ENCODE measurements at regions not wholly inside any gene's neighbourhood (a gene's known extent, or its start where the extent isn't known, plus 50 kb on each side); places are given as distances from the start of the nearest gene placed in this dataset.
"Not testable (repeated sequence)": the region's sequence is repeated elsewhere in the genome, so short reads cannot be mapped to it uniquely, and the experiment has no call there.

DNA sequence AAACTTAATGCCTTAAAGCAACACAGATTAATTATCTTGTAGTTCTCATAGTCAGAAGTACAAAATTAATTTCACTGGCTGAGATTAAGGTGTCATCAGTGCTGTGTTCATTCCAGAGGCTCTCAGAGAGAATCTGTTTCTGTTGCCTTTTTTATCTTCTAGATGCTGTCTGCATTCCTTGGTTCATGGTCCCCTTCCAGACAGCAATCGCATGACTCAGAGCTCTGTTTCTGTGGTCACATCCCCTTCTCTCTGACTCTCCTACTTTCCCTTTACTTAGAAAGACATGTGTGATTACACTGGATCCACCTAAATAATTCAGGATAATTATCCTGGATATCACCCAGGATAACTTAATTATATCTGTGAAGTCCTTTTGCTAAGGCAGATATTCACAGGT, 148.6 kb downstream of the MAIP1 start:
- no peak for DNase-seq

DNA sequence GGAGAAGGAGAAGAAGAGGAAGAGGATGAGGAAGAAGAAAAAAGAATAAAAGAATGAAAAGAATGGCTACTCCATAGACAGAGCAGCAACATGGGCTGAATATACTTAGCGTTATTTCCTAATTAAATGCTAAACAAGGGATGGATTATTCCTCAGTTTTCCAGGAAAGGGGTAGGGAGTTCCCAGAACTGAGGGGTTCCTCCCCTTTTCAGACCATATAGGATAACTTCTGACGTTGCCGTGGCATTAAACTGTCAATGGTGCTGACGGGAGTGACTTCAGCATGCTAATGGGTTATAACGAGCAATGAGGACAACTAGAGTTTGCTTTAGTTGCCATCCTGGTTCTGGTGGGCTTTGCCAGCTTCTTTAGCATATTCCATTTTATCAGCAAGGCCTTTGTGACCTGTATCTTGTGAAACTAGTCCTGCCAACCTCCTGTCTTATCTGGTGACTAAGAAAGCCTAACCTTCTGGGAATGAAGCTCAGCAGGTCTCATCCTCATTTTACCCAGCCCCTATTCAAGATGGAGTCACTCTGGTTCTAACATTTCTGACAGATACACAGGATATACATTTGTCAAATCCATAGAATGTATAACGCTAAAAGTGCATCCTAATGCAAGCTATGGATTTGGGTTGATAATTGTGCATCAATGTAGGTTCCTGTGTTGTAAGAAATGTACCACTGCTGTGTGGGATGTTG, 152.3 kb downstream of the MAIP1 start:
- DNase-seq: no peak

DNA sequence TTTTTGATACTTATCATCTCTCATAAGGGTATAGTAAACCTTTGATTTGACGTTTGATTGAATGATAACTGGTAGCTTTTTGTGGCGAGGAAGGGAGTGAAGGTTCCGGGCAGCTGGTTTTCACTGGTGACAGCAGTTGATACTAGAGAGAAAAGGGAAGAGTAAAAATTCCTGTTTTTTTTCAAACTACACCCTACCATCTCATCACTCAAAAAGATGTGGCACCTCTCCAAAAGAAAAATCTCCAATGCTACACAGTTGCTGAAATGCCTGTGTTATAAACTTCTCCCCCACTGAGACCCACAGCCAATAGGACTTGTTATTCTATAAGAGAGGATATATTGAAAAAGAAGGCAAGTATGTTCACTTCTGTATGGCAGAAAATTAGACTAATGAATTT, 154.0 kb downstream of the MAIP1 start:
- no peak for DNase-seq

DNA sequence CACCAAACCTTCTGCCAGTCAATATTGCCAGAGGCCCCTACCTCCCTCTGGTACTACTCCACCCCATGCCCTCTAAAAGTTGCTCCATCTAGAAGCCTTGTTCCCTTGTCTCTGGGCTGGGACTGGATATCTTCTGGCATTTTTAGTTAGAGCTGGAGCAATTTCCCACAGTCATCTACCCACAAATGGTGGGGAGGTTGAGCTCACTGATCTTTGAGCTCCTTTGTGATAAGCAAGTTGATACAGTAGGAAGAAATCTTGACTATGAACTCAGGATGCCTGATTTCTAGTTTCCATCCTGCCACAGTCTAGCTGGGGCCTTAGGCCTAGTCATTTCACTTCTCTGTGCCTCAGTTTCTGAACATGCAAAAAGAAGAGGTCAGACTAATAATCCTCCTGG, 155.0 kb downstream of the MAIP1 start:
- no peak for DNase-seq

DNA sequence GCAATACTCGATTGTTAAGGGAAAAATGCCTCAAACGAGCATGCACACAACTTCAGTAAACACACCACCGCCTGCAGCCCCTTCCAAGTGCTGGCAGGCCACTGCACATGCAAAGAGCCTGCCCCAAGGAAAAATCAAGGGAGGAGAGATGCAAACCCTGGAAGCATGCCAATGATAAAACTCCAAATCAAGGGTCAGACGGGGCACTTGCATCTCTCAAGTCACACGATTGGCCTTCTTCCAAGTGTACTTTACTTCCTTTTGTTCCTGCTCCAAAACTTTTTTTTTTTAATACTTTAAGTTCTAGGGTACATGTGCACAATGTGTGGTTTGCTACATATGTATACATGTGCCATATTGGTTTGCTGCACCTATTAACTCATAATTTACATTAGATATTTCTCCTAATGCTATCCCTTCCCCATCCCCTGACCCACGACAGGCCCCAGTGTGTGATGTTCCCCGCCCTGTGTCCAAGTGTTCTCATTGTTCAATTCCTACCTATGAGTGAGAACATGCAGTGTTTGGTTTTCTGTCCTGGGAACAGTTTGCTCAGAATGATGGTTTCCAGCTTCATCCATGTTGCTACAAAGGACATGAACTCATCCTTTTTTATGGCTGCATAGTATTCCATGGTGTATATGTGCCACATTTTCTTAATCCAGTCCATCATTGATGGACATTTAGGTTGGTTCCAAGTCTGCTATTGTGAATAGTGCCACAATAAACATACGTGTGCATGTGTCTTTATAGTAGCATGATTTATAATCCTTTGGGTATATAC, 157.8 kb downstream of the MAIP1 start:
- DNase-seq: not testable (repeated sequence)

DNA sequence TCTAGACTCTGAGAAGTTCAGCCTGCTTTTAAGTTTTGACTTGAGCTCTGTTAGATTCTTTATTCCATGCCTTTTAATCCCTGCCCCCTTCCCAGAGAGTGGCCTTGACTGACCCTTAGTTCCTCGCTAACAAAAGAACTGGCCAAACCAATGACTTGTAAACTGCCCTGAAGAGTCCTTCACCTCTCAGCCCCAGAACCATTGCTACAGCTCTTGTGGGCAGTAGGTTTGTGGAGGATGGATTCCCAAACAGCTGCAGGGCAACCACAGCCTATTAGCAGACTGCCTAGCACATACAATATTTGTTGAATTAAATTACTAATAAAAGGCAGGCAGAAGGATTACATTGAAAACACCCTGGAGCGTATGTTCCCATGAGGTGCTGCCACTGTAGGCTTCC, 163.9 kb downstream of the MAIP1 start:
- DNase-seq: no peak

DNA sequence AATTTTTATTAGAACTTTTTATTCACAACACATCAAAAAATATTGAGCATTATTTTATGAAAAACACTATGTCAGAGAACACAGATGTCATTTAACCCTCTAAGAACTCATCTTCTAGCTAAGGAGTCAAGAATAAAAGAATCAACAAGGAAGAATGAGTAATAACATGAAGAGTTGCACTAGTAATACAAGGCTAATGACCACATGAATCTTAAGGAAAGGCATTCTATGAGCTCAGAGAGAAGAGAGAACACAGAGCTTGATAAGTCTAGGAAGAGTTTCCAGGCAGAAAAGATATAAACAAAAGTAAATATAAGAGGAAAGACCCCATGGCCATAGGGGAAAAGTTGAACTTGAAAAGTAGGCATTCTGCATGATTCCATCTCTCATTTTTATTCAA, 166.5 kb downstream of the MAIP1 start:
- DNase-seq: no peak

DNA sequence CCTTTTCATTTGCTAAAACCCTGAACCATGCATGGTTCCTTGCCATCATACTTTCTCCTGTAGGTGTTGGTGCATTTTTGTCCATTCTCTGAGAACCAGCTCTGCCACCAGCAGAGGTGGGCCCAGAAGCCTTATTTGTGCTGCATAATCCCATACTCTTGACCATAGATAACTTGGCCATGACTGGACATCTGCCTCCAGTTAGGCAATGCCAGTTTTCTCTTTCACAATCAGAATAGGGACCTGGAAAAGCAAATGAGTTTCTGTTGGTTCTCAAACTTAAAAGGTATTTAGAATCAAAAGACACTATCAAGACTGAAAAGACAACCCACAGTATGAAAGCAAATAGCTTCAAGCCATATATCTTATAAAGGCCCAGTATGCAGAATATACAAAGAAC, 167.3 kb downstream of the MAIP1 start:
- DNase-seq: no peak

DNA sequence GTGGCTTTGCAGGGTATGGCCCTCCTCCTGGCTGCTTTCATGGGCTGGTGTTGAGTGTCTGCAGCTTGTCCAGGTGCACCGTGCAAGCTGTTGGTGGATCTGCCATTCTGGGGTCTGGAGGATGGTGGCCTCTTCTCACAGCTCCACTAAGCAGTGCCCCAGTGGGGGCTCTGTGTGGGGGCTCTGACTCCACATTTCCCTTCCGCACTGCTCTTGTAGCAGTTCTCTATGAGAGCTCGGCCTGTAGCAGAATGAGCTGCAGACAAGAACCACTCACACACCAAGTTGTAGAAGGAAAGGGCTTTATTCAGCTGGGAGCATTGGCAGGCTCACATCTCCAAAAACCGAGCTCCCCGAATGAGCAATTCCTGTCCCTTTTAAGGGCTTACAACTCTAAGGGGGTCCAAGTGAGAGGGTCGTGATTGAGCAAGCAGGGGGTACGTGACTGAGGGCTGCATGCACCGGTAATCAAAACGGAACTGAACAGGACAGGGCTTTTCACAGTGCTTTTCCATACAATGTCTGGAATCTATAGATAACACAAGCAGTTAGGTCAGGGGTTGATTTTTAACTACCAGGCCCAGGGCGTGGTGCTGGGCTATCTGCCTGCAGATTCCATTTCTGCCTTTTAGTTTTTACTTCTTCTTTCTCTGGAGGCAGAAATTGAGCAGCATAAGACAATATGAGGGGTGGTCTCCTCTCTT, 169.4 kb downstream of the MAIP1 start:
- not testable (repeated sequence) for DNase-seq

DNA sequence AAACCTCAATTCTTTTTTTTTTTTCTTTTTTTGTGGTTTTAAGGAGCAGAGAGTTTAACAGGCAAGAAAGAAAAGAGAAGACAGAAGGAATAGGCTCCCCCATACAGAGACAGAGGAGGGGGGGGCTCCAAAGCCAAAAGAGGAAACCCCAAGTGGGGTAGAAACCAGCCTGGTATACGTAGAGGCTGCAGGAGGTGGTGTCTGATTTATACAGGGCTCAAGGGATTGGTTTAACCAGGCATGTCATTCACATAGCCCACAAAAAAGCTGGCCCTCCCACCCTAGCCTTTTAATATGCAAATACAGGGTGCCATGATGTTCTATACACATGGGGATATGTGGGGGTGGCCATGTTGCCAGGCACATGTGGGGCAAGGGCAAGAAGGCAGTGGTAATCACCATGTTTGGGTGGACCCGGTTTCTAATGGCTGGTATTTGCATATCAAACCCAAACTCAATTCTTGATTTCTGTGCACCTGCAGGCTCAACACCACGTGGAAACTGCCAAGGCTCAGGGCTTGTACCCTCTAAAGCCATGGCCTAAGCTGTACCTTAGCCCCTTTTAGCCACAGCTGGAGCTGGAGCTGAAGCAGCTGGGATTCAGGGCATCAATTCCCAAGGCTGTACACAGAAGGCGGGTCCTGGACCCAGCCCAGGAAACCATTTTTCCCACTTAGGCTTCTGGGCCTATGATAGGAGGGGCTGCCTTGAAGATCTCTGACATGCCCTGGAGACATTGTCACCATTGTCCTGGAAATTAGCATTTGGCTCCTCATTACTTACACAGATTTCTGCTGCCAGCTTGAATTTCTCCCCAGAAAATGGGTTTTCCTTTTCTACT, 170.3 kb downstream of the MAIP1 start:
- peak; percentile 20 for DNase-seq

DNA sequence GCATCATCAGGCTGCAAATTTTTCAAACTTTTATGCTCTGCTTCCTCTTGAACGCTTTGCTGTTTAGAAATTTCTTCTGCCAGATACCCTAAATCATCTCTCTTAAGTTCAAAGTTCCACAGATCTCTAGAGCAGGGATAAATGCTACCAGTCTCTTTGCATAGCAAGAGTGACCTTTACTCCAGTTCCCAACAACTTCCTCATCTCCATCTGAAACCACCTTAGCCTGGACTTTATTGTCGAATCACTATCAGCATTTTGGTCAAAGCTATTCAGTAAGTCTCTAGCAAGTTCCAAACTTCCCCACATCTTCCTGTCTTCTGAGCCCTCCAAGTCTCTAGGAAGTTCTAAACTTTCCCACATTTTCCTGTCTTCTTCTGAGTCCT, 170.9 kb downstream of the MAIP1 start:
- DNase-seq: not testable (repeated sequence)

DNA sequence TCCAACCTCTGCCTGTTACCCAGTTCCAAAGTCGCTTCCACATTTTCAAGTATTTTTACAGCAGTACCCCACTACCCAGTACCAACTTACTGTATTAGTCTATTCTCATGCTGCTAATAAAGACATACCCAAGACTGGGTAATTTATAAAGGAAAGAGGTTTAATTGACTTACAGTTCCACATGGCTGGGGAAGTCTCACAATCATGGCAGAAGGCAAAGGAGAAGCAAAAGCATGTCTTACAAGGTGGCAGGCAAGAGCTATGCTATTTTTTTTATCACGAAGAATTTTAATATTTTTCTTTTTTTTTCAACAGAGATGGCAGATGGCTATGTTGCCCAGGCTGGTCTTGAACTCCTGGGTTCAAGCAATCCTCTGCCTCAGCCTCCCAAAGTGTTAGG, 171.3 kb downstream of the MAIP1 start:
- DNase-seq: not testable (repeated sequence)

DNA sequence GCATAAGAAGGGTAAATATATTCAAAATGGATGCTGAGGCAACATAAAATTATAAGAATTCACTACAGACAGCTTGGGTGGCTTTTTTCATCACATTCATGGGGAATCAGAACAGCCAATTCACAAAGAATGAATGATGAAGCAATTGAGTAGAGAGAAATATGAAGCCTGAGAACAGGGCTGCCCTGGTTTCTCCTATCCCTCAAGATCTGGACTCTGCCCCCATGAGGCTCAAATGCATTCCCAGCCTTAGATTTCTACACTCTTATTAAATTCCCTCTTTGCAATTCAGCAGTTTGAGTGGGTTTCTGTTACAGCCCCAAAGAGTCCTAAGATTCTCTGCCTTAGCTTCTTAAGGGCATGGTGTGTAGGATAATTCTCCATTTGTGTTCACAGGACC, 172.5 kb downstream of the MAIP1 start:
- DNase-seq: no peak

DNA sequence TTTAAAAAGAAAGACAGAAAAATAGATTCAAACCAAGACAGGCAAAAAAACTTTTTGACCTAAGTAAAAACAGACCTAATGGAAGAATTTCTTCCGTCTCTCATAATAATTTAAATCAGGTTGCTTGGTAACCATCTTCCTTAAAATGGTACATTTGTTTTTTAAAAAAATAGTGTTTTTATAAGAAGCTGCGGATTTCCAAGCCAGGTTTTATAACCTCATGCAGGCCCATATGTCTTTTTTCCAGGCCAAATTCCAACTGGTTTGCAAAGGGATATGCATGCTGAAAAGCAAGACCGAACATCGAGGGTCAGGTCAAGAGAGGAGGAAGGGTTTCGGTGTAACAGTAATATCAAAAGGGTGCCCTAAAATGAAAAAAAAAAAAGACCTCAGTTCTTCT, 172.9 kb downstream of the MAIP1 start:
- DNase-seq: no peak

DNA sequence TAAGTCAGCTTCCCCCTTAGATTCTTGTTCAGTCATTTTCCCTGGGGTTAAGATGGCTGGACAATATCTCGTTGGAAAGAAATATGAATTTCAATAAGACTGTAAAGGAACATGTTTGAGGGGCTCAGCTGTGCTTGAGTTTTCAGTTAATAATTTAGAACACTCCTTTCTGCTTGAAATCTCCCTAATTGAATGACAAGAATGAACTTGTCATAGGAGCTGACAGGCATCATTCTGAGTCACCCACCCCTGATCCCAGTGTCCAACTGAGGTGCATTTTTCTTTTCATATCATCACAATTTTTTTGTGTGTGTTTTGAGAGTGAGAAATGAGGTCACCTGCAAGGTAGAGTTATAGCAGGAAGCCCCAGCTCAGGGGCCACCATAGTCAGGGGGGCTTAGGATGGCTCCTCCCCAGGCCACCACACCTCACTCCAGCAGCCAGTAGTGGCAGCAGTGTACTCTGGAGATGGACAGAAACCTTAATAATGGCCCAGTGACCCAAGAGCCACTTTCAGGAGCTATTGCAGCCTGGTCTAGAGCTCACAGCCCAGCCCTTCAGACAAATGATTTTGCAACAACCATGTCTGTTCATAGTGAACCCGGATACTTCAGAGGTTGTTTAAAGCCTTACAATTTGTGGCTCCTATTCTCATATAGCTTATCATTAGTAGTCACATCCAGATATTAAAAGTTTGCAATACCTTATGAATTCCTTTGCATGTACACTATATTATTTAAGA, 174.5 kb downstream of the MAIP1 start:
- no peak for DNase-seq

DNA sequence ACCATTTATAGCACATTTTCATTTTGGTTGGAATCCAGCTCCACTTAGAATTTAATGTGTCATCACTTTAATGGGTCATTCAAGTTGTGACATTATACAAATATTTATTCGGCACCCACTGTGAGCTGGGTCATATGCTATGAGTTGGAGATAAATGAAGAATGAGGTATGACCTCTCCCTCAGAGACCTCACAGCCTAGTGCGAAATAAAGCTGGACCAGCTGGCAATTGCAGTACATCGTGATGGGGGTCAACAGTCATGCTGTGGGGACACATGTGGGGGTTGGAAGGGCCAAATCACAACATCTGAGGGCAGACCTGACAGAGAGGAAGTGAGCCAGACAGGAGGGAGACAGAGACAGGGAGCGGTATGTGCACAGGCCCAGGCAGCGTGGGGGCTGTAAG, 175.4 kb downstream of the MAIP1 start:
- no peak for DNase-seq

DNA sequence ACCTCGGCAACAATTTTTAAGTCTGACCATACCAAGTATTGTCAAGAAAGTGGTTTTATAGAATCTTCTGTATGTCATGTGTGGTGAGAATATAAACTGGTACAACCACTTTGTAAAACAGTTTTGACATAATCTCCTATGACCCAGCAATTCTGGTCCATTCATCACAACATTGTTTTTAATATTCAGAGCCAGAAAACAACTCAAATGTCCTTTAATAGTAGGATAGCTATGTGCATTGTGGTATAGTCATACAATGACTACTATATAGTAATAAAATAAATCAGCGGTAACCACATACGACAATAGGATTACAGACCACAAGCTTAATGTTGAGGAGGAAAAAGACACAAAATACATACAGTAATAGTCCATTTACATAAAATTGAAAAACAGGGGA, 175.2 kb upstream of the SPATS2L start:
- DNase-seq: no peak

DNA sequence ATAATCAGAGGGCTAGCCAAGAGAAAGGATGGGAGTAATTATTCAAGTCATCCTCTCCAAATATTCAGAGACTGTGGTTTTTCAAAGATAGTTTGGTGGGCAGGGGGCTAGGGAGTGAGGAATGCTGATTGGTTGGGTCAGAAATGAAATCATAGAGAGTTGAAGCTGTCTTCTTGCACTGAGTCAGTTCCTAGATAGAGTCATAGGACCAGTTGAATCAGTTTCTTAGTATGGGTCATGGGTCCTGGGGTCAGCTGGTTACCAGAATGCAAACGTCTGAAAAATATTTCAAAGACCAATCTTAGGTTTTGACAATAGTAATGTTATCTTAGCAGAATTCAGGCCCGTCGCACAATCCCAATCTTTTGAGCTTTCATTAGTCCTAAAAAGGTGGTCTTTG, 171.4 kb upstream of the SPATS2L start:
- DNase-seq: no peak

DNA sequence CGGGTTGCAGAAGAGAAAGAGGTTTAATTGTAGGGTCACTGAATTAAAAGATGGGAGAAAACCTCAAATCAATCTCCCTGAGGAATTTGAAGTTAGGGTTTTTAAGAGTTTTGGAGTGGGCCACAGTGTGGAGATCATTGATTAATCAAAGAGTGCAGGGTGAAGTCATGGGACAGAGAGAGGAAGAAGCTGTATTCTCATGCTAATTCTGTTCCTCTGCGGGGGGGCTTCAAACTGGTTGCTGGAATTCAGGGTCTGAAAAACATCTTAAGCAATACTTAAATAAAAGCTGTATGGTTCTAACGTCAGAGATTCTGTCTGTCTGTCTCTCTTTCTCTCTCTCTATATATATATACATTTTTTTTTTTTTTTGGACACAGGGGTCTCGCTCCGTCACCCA, 169.8 kb upstream of the SPATS2L start:
- no peak for DNase-seq

DNA sequence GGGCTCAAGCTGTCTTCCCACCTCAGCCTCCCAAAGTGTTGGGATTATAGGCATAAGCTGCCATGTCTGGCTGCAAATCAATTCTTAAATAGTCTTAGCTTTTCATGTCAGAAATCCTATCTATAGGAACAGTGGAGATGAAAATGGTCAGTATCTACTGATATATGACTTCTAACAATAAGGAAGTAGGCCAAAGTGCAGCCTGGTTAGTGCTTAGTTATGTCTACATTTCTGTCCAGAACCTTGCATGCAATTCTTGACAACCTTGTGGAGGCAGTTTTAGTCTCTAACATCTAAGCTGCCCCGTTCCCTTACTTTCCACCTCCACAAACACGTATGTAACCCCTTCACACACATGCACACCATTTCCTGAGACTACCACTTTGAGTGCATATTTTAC, 169.2 kb upstream of the SPATS2L start:
- DNase-seq: no peak

DNA sequence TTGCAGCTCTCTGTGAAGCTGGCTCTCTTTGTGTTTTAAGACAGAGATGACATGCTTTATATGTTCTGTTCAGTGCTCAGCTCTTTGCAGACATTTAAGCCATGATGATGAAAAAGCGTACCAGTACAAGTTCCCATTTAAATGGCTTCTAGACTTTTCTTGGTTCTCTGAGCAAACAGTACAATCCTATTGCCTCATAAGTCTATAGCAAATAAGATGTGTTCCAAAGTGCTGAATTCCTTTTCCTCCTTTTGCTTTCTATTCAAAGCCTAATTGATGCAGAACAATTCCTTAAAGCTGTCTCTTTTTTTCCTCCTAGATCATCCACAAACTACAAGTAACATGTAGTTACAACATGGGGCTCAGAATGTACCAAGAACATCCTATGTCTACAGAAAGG, 168.8 kb upstream of the SPATS2L start:
- no peak for DNase-seq

DNA sequence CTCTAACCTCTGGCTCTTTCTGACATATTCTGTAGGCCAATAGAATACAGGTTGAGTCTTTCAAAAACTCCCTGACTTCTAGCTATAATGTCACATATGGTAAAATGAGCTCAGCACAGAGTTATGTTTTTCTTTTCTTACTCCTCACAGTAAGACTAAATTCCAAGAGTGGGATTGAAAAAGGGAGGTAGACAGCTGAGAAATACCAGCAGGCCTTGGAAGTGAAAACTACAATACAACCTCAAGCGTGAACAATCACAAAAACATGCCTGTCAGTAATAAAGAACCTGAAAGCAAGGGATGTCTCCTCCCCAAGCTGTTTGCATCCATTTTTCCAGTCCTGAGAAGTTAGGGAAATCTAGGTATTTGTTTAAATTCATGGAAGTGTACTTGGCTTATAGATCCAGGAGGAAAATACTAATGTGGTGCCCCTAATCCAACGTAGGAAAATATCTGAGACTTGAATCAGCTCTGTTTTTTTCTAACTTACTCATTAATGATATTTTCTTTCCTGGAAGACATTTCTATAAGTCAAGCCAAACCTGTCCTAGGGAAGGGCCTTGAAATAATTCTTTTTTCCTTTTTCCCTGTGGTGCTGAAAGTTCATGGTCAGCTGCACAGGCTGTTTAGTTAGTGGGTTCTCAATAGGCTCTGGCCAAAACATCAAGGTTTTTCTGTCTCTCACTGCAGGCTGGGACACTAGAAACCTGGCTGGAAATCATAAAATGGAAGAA, 167.9 kb upstream of the SPATS2L start:
- no peak for DNase-seq

All from NCI-H526 treated with DMSO at 0.1 percent for 48 hours (cell line).